Stimulated activated naive B cell treated with anti-CD40 and anti-IgM and Interleukin-4, amounts not matched to agents 10 μg/mL and 1 μg/mL and 100 μg/mL, for 72 hours (primary cell): ENCODE measurements at regions not wholly inside any gene's neighbourhood (a gene's known extent, or its start where the extent isn't known, plus 50 kb on each side); places are given as distances from the start of the nearest gene placed in this dataset.
A peak's percentile ranks its signal among the peaks of the same experiment; 100 is the strongest.

Experiments
- ATAC-seq, 2 donors: fragments of 150-1000 bp; cut with Tn5 transposase; replicated peaks; 2 replicates each; pipeline ENCODE4 v1.10.0; 2021; ENCODE audit warnings: moderate library complexity in 1 of 2
- DNase-seq: peaks from one replicate; pipeline ENCODE4 v3.0.0; 2021
- H3K27ac Mint-ChIP-seq: one replicate; pipeline ENCODE4 v1.8.0; 2022; ENCODE audit warnings: mild to moderate bottlenecking, mixed read lengths
- H3K27me3 Mint-ChIP-seq, 2 donors: one replicate each; pipeline ENCODE4 v1.8.0; 2022; ENCODE audit warnings: mixed read lengths in 2 of 2
- H3K36me3 Mint-ChIP-seq, 2 donors: one replicate each; pipeline ENCODE4 v1.8.0; 2022; ENCODE audit warnings: mixed read lengths in 2 of 2, mild to moderate bottlenecking in 1 of 2
- H3K4me1 Mint-ChIP-seq, 2 donors: one replicate each; pipeline ENCODE4 v1.8.0; 2022; ENCODE audit warnings: mixed read lengths in 2 of 2, mild to moderate bottlenecking in 1 of 2
- H3K4me3 Mint-ChIP-seq, 2 donors: one replicate each; pipeline ENCODE4 v1.8.0; 2022; ENCODE audit warnings: mild to moderate bottlenecking in 2 of 2, mixed read lengths in 2 of 2, moderate library complexity in 1 of 2
- H3K9me3 Mint-ChIP-seq, 2 donors: one replicate each; pipeline ENCODE4 v1.8.0; 2022; ENCODE audit warnings: mixed read lengths in 2 of 2, mild to moderate bottlenecking in 1 of 2

- peaks cover 9 to 24% of the 10 kb centered on the region in 2 donors for H3K4me1 Mint-ChIP-seq
- no peak overlapping the region for H3K27ac Mint-ChIP-seq
- H3K9me3 Mint-ChIP-seq: no peaks in the 10 kb centered on the region
- DNase-seq (no peak), ATAC-seq (no peak)
- H3K36me3 Mint-ChIP-seq: no peaks in the 10 kb centered on the region
- no peaks in the 10 kb centered on the region for H3K27me3 Mint-ChIP-seq
- no peak overlapping the region for H3K4me3 Mint-ChIP-seq
These were observed 320.3 kb upstream of the TGFBR2 start for GRCh38 chr3:30286007-30286669.

- DNase-seq (no peak), ATAC-seq (no peak)
- Mint-ChIP-seq H3K4me3 (no peak overlapping the region), H3K9me3 (no peaks in the 10 kb centered on the region), H3K4me1 (peaks cover 9 to 24% of the 10 kb centered on the region in 2 donors), H3K36me3 (no peaks in the 10 kb centered on the region), H3K27ac (no peak overlapping the region), H3K27me3 (no peaks in the 10 kb centered on the region)
These were observed 319.6 kb upstream of the TGFBR2 start for GRCh38 chr3:30286811-30287210.

- Mint-ChIP-seq H3K36me3 (no peaks in the 10 kb centered on the region), H3K4me3 (no peak overlapping the region), H3K27me3 (no peaks in the 10 kb centered on the region), H3K4me1 (peaks cover 12 to 24% of the 10 kb centered on the region in 2 donors), H3K9me3 (no peaks in the 10 kb centered on the region), H3K27ac (no peak overlapping the region)
- DNase-seq (no peak), ATAC-seq (no peak)
These were observed 317.6 kb upstream of the TGFBR2 start for GRCh38 chr3:30288830-30289229.

- no peak for DNase-seq
- no peaks in the 10 kb centered on the region for H3K36me3 Mint-ChIP-seq
- H3K4me1 Mint-ChIP-seq: peaks cover 11 to 21% of the 10 kb centered on the region in 2 donors
- H3K27me3 Mint-ChIP-seq: no peaks in the 10 kb centered on the region
- no peak overlapping the region for H3K27ac Mint-ChIP-seq
- H3K4me3 Mint-ChIP-seq: no peak overlapping the region
- ATAC-seq: no peak
- no peaks in the 10 kb centered on the region for H3K9me3 Mint-ChIP-seq
These were observed 317.1 kb upstream of the TGFBR2 start for GRCh38 chr3:30289324-30289723.

GRCh38 chr3:30289766-30290165, 316.6 kb upstream of the TGFBR2 start:
- Mint-ChIP-seq H3K4me1 (peaks cover 11 to 16% of the 10 kb centered on the region in 2 donors), H3K4me3 (no peak overlapping the region), H3K9me3 (no peaks in the 10 kb centered on the region), H3K27ac (no peak overlapping the region), H3K27me3 (no peaks in the 10 kb centered on the region), H3K36me3 (no peaks in the 10 kb centered on the region)
- ATAC-seq (no peak), DNase-seq (no peak)

GRCh38 chr3:30290479-30290878, 315.9 kb upstream of the TGFBR2 start:
- no peak for ATAC-seq
- H3K27ac Mint-ChIP-seq: no peak overlapping the region
- H3K36me3 Mint-ChIP-seq: no peaks in the 10 kb centered on the region

GRCh38 chr3:30292192-30292893, 314.1 kb upstream of the TGFBR2 start:
- H3K4me1 Mint-ChIP-seq: peaks cover 12 to 15% of the 10 kb centered on the region in 2 donors

More at GRCh38 chr3:30290479-30290878, 315.9 kb upstream of the TGFBR2 start:
- no peaks in the 10 kb centered on the region for H3K9me3 Mint-ChIP-seq
- H3K4me3 Mint-ChIP-seq: no peak overlapping the region
- no peak for DNase-seq
- no peaks in the 10 kb centered on the region for H3K27me3 Mint-ChIP-seq
- H3K4me1 Mint-ChIP-seq: peaks cover 11 to 15% of the 10 kb centered on the region in 2 donors

GRCh38 chr3:30293621-30294240, 312.7 kb upstream of the TGFBR2 start:
- Mint-ChIP-seq H3K27ac (no peak overlapping the region), H3K4me1 (peaks cover 12 to 13% of the 10 kb centered on the region in 2 donors), H3K36me3 (no peaks in the 10 kb centered on the region), H3K9me3 (no peaks in the 10 kb centered on the region), H3K27me3 (no peaks in the 10 kb centered on the region), H3K4me3 (no peak overlapping the region)
- DNase-seq: no peak
- ATAC-seq: no peak

More at GRCh38 chr3:30292192-30292893, 314.1 kb upstream of the TGFBR2 start:
- Mint-ChIP-seq H3K36me3 (no peaks in the 10 kb centered on the region), H3K9me3 (no peaks in the 10 kb centered on the region), H3K27ac (no peak overlapping the region), H3K4me3 (no peak overlapping the region), H3K27me3 (no peaks in the 10 kb centered on the region)
- ATAC-seq (no peak), DNase-seq (no peak)

- no peak for DNase-seq
- Mint-ChIP-seq H3K4me1 (peaks cover 7 to 11% of the 10 kb centered on the region in 2 donors), H3K9me3 (no peaks in the 10 kb centered on the region), H3K36me3 (no peaks in the 10 kb centered on the region), H3K27ac (no peak overlapping the region), H3K27me3 (no peaks in the 10 kb centered on the region), H3K4me3 (no peak overlapping the region)
- no peak for ATAC-seq
These were observed 312.1 kb upstream of the TGFBR2 start for GRCh38 chr3:30294241-30294667.

- no peaks in the 10 kb centered on the region for H3K27me3 Mint-ChIP-seq
- no peak overlapping the region for H3K27ac Mint-ChIP-seq
- H3K9me3 Mint-ChIP-seq: no peaks in the 10 kb centered on the region
- no peak overlapping the region for H3K4me3 Mint-ChIP-seq
- H3K36me3 Mint-ChIP-seq: no peaks in the 10 kb centered on the region
- DNase-seq (no peak), ATAC-seq (no peak)
- peaks cover 5 to 6% of the 10 kb centered on the region in 2 donors for H3K4me1 Mint-ChIP-seq
These were observed 309.3 kb upstream of the TGFBR2 start for GRCh38 chr3:30297112-30297511.

GRCh38 chr3:30299674-30300385, 306.6 kb upstream of the TGFBR2 start:
- Mint-ChIP-seq H3K36me3 (peaks cover 2 to 3% of the 10 kb centered on the region in 2 donors), H3K9me3 (peaks cover 3% of the 10 kb centered on the region in 2 donors), H3K4me1 (peaks cover 3 to 5% of the 10 kb centered on the region in 2 donors), H3K27ac (no peak overlapping the region), H3K27me3 (no peaks in the 10 kb centered on the region), H3K4me3 (no peak overlapping the region)
- DNase-seq: no peak
- ATAC-seq: no peak

GRCh38 chr3:30300809-30301208, 305.6 kb upstream of the TGFBR2 start:
- no peaks in the 10 kb centered on the region for H3K27me3 Mint-ChIP-seq
- H3K36me3 Mint-ChIP-seq: peaks cover 2 to 3% of the 10 kb centered on the region in 2 donors
- no peak for DNase-seq
- peaks cover 3 to 5% of the 10 kb centered on the region in 2 donors for H3K4me1 Mint-ChIP-seq
- no peak overlapping the region for H3K27ac Mint-ChIP-seq
- H3K9me3 Mint-ChIP-seq: peaks cover 3 to 4% of the 10 kb centered on the region in 2 donors
- H3K4me3 Mint-ChIP-seq: no peak overlapping the region
- ATAC-seq: no peak

GRCh38 chr3:30302027-30302426, 304.4 kb upstream of the TGFBR2 start:
- Mint-ChIP-seq H3K4me3 (no peak overlapping the region), H3K27ac (peak overlapping the region; percentile 49), H3K4me1 (peaks cover 3 to 5% of the 10 kb centered on the region in 2 donors), H3K27me3 (no peaks in the 10 kb centered on the region), H3K36me3 (peaks cover 2 to 7% of the 10 kb centered on the region in 2 donors), H3K9me3 (peaks cover 7 to 9% of the 10 kb centered on the region in 2 donors)
- ATAC-seq (peak; percentile 61 to 82), DNase-seq (no peak)

GRCh38 chr3:30303770-30304169, 302.6 kb upstream of the TGFBR2 start:
- peaks cover 2 to 7% of the 10 kb centered on the region in 2 donors for H3K36me3 Mint-ChIP-seq
- peaks cover 7 to 9% of the 10 kb centered on the region in 2 donors for H3K9me3 Mint-ChIP-seq
- no peaks in the 10 kb centered on the region for H3K27me3 Mint-ChIP-seq
- ATAC-seq: no peak
- H3K4me1 Mint-ChIP-seq: peaks cover 2 to 5% of the 10 kb centered on the region in 2 donors
- DNase-seq: no peak
- no peak overlapping the region for H3K27ac Mint-ChIP-seq
- no peak overlapping the region for H3K4me3 Mint-ChIP-seq
